Thymus (tissue), 11 donors: ENCODE measurements at regions not wholly inside any gene's neighbourhood (a gene's known extent, or its start where the extent isn't known, plus 50 kb on each side); places are given as distances from the start of the nearest gene placed in this dataset.

Source experiments
- DNase-seq, 9 donors: peaks; one replicate each; pipeline ENCODE4 v3.0.0-alpha.2; 2013; ENCODE audit warnings: low spot score in 9 of 9, low read depth in 6 of 9, missing footprints in 1 of 9
- H3K27ac ChIP-seq, 2 donors: one replicate each; pipeline ENCODE4 v1.5.1; 2013; ENCODE audit warnings: control low read depth in 1 of 2, low read depth in 1 of 2, low read length in 1 of 2, mild to moderate bottlenecking in 1 of 2, moderate library complexity in 1 of 2
- H3K27me3 ChIP-seq, 2 donors: one replicate each; pipeline ENCODE4 v1.5.1; 2013; ENCODE audit warnings: low read length in 1 of 2; ENCODE audit not compliant: control insufficient read depth in 2 of 2, insufficient read depth in 1 of 2
- H3K36me3 ChIP-seq, 2 donors: one replicate each; pipeline ENCODE4 v1.5.1; 2013; ENCODE audit warnings: low read length in 1 of 2, mild to moderate bottlenecking in 1 of 2, moderate library complexity in 1 of 2; ENCODE audit not compliant: control insufficient read depth in 2 of 2, insufficient read depth in 2 of 2
- H3K4me1 ChIP-seq, 2 donors: one replicate each; pipeline ENCODE4 v1.5.1; 2013; ENCODE audit warnings: low read length in 2 of 2; ENCODE audit not compliant: control insufficient read depth in 2 of 2, insufficient read depth in 2 of 2
- H3K4me3 ChIP-seq, 2 donors: one replicate each; pipeline ENCODE4 v1.5.1; 2013; ENCODE audit warnings: low read length in 2 of 2, control low read depth in 1 of 2, mild to moderate bottlenecking in 1 of 2
- H3K9me3 ChIP-seq, 2 donors: one replicate each; pipeline ENCODE4 v1.5.1; 2013; ENCODE audit warnings: low read length in 1 of 2, mild to moderate bottlenecking in 1 of 2; ENCODE audit not compliant: control insufficient read depth in 2 of 2, insufficient read depth in 1 of 2
- WGBS: extraction: QIAGEN DNeasy Blood & Tissue Kit; methylation state at CpG from one replicate; pipeline ENCODE4 v1.1.7; 2013; 5-methylcytosine and 5-hydroxymethylcytosine counted together
- donor health status: healthy.

- Histone ChIP-seq H3K27me3 (no peaks in the 10 kb centered on the region), H3K4me3 (no peak overlapping the region), H3K9me3 (peaks cover 0 to 12% of the 10 kb centered on the region in 2 donors), H3K4me1 (no peaks in the 10 kb centered on the region), H3K36me3 (no peaks in the 10 kb centered on the region), H3K27ac (no peak overlapping the region)
- DNase-seq: no peak
These were observed 317.4 kb downstream of the NNT start for GRCh38 chr5:43920422-43920821.

GRCh38 chr5:43917925-43918324 lies 314.9 kb downstream of the NNT start:
- H3K36me3 ChIP-seq: no peaks in the 10 kb centered on the region
- H3K4me1 ChIP-seq: no peaks in the 10 kb centered on the region
- no peak overlapping the region for H3K4me3 ChIP-seq
- WGBS: 73% methylated on average over 3 of the region's 3 CpGs
- DNase-seq: no peak
- peaks cover 0 to 8% of the 10 kb centered on the region in 2 donors for H3K9me3 ChIP-seq
- no peaks in the 10 kb centered on the region for H3K27me3 ChIP-seq
- H3K27ac ChIP-seq: no peak overlapping the region

- Histone ChIP-seq H3K9me3 (no peaks in the 10 kb centered on the region), H3K27me3 (no peaks in the 10 kb centered on the region), H3K4me3 (no peak overlapping the region), H3K27ac (no peak overlapping the region), H3K4me1 (no peaks in the 10 kb centered on the region), H3K36me3 (no peaks in the 10 kb centered on the region)
- no peak for DNase-seq
These were observed 300.1 kb downstream of the NNT start for GRCh38 chr5:43903129-43903528.

- Histone ChIP-seq H3K36me3 (no peaks in the 10 kb centered on the region), H3K27me3 (no peaks in the 10 kb centered on the region), H3K27ac (no peak overlapping the region), H3K4me3 (no peak overlapping the region), H3K4me1 (no peaks in the 10 kb centered on the region), H3K9me3 (no peaks in the 10 kb centered on the region)
- 92% methylated on average over 1 of the region's 1 CpG for WGBS
- DNase-seq: no peak
These were observed 298.0 kb downstream of the NNT start for GRCh38 chr5:43900974-43901373.

- Histone ChIP-seq H3K9me3 (no peaks in the 10 kb centered on the region), H3K27me3 (no peaks in the 10 kb centered on the region), H3K4me3 (no peak overlapping the region), H3K36me3 (no peaks in the 10 kb centered on the region), H3K27ac (no peak overlapping the region), H3K4me1 (no peaks in the 10 kb centered on the region)
- no peak for DNase-seq
- 96% methylated on average over 1 of the region's 1 CpG for WGBS
These were observed 292.9 kb downstream of the NNT start for GRCh38 chr5:43895876-43896275.

- no peaks in the 10 kb centered on the region for H3K9me3 ChIP-seq
- no peak overlapping the region for H3K27ac ChIP-seq
- H3K4me3 ChIP-seq: no peak overlapping the region
- DNase-seq: no peak
- 89% methylated on average over 4 of the region's 4 CpGs for WGBS
- H3K36me3 ChIP-seq: no peaks in the 10 kb centered on the region
- no peaks in the 10 kb centered on the region for H3K27me3 ChIP-seq
- no peaks in the 10 kb centered on the region for H3K4me1 ChIP-seq
These were observed 291.1 kb downstream of the NNT start for GRCh38 chr5:43893951-43894684.

GRCh38 chr5:43891112-43891511 lies 288.1 kb downstream of the NNT start:
- no peak for DNase-seq
- Histone ChIP-seq H3K4me3 (no peak overlapping the region), H3K27me3 (no peaks in the 10 kb centered on the region), H3K9me3 (no peaks in the 10 kb centered on the region), H3K36me3 (no peaks in the 10 kb centered on the region), H3K4me1 (no peaks in the 10 kb centered on the region), H3K27ac (no peak overlapping the region)
- 90% methylated on average over 1 of the region's 1 CpG for WGBS

GRCh38 chr5:43889233-43889632 lies 286.3 kb downstream of the NNT start:
- WGBS: 80% methylated on average over 1 of the region's 1 CpG
- Histone ChIP-seq H3K27me3 (no peaks in the 10 kb centered on the region), H3K4me1 (no peaks in the 10 kb centered on the region), H3K36me3 (no peaks in the 10 kb centered on the region), H3K9me3 (no peaks in the 10 kb centered on the region), H3K4me3 (no peak overlapping the region), H3K27ac (no peak overlapping the region)
- DNase-seq: no peak

GRCh38 chr5:43875741-43876140 lies 272.8 kb downstream of the NNT start:
- H3K27ac ChIP-seq: no peak overlapping the region
- no peak for DNase-seq
- no peaks in the 10 kb centered on the region for H3K27me3 ChIP-seq
- no peaks in the 10 kb centered on the region for H3K9me3 ChIP-seq
- H3K36me3 ChIP-seq: no peaks in the 10 kb centered on the region
- H3K4me1 ChIP-seq: no peaks in the 10 kb centered on the region
- 83% methylated on average over 1 of the region's 1 CpG for WGBS
- no peak overlapping the region for H3K4me3 ChIP-seq
